Thyroid gland (tissue), 4 donors: ENCODE measurements at regions not wholly inside any gene's neighbourhood (a gene's known extent, or its start where the extent isn't known, plus 50 kb on each side); places are given as distances from the start of the nearest gene placed in this dataset.

ENCODE experiments used
- DNase-seq, 2 donors: peaks; one replicate each; pipeline ENCODE4 v3.0.0-alpha.2; 2019
- H3K27ac ChIP-seq, 3 donors: fragments of 200-600 bp; sonication (generic); 1 replicate in 2 of 3; 2 replicates in 1 of 3; pipeline ENCODE4 v1.5.1; 2016 to 2019; ENCODE audit warnings: mild to moderate bottlenecking in 1 of 3, moderate library complexity in 1 of 3
- H3K27me3 ChIP-seq: fragments of 200-600 bp; sonication (generic); one replicate; pipeline ENCODE4 v1.5.1; 2019
- H3K36me3 ChIP-seq, 2 donors: fragments of 200-600 bp; sonication (generic); one replicate each; pipeline ENCODE4 v1.5.1; 2016 to 2019
- H3K4me1 ChIP-seq, 2 donors: fragments of 200-600 bp; sonication (generic); one replicate each; pipeline ENCODE4 v1.5.1; 2017 to 2019
- H3K4me3 ChIP-seq, 3 donors: fragments of 200-600 bp; sonication (generic); replicated peaks in 1 of 3; 1 replicate in 2 of 3; 2 replicates in 1 of 3; pipeline ENCODE4 v1.5.1; 2016; ENCODE audit warnings: mild to moderate bottlenecking in 1 of 3
- H3K9me3 ChIP-seq: fragments of 200-600 bp; sonication (generic); one replicate; pipeline ENCODE4 v1.5.1; 2017
- POLR2A ChIP-seq, 2 donors: fragments of 450-650 bp; IDR thresholded peaks; one replicate each; pipeline ENCODE4 v1.6.1; 2017; ENCODE audit warnings: antibody characterized with exemption in 2 of 2, mild to moderate bottlenecking in 2 of 2, moderate library complexity in 1 of 2
- WGBS, 2 donors: methylation state at CpG; one replicate each; pipeline ENCODE4 v1.1.5; 2017; 5-methylcytosine and 5-hydroxymethylcytosine counted together
- intact Hi-C: fragments of 100-400 bp; cut with DNase I; formaldehyde crosslinking; loops from one replicate; pipeline ENCODE4 v1.15.1; 2023
- TF ChIP-seq, protein P1 (sequence below), 6 experiments: fragments of 200-600 bp in 3 of 6; fragments of 450-650 bp in 3 of 6; sonication (generic) in 3 of 6; IDR thresholded peaks; one replicate each; pipeline ENCODE4 v1.5.1; 2016 to 2019; ENCODE audit warnings: antibody characterized with exemption in 6 of 6, mild to moderate bottlenecking in 2 of 6, inconsistent platforms in 1 of 6, moderate library complexity in 1 of 6

DNA sequence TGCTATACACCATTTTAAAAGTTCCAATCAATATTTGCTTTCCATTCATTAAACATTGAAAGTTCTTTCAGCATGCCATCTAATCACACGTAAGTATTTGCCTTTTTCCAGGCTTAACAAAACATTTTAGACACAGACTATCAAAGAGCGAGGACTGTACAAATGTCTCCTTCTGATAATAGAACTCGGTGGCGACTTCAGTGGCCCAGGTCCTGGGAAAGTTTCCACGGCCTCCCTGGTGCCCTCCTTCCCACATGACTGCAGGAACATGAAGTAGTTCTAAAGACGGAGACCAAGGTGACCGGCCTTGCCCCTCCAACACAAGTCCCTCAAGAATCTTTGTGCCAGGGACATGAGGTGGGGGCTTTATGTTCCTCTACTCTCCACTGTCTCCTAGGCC is 174.6 kb upstream of the KBTBD8 start:
- no peak for DNase-seq
- TF ChIP-seq, protein P1, sequence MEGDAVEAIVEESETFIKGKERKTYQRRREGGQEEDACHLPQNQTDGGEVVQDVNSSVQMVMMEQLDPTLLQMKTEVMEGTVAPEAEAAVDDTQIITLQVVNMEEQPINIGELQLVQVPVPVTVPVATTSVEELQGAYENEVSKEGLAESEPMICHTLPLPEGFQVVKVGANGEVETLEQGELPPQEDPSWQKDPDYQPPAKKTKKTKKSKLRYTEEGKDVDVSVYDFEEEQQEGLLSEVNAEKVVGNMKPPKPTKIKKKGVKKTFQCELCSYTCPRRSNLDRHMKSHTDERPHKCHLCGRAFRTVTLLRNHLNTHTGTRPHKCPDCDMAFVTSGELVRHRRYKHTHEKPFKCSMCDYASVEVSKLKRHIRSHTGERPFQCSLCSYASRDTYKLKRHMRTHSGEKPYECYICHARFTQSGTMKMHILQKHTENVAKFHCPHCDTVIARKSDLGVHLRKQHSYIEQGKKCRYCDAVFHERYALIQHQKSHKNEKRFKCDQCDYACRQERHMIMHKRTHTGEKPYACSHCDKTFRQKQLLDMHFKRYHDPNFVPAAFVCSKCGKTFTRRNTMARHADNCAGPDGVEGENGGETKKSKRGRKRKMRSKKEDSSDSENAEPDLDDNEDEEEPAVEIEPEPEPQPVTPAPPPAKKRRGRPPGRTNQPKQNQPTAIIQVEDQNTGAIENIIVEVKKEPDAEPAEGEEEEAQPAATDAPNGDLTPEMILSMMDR (IDR thresholded peaks at IDR 0.05) = no peak
- no peak for TF ChIP-seq POLR2A (IDR thresholded peaks at IDR 0.05)
- 81 to 89% methylated on average over 7 of the region's 7 CpGs for WGBS, 2 donors
- Histone ChIP-seq H3K36me3 (no peaks in the 10 kb centered on the region), H3K27ac (no peak overlapping the region), H3K4me3 (no peak overlapping the region), H3K4me1 (no peaks in the 10 kb centered on the region), H3K9me3 (no peaks in the 10 kb centered on the region), H3K27me3 (no peaks in the 10 kb centered on the region)
- intact Hi-C loops = loop anchor here (5.0 to 10.0 kb wide), 2 partner anchors 309 to 546 kb away; no protein-coding TSS in a partner anchor

DNA sequence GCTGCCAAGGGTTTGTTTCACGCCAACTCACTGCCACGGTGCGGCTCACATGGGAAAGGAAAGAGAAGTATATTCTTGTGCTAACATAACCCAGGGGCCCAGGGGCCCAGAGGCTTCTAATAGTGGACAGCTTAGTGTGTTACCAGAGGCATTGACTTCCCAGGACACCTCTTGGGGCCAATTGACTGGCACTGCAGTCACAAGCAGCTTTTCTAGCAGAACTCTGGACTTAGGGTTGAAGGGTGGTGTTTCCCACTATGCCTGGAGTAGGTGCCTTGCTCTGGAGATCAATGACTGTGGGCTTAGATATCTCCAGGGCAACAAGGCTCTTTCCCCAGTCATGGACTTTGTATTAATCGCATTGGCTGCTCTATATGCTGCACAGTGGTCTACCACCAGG is 172.7 kb upstream of the KBTBD8 start:
- no peaks in the 10 kb centered on the region for H3K36me3 ChIP-seq
- WGBS, 2 donors = 89 to 100% methylated on average over 4 of the region's 4 CpGs
- DNase-seq = no peak
- TF ChIP-seq POLR2A (IDR thresholded peaks at IDR 0.05) = no peak
- TF ChIP-seq, protein P1 (IDR thresholded peaks at IDR 0.05) = no peak
- no peaks in the 10 kb centered on the region for H3K4me1 ChIP-seq
- intact Hi-C loops = loop anchor here (10.0 kb wide), 1 partner anchor 311 kb away; no protein-coding TSS in a partner anchor
- no peak overlapping the region for H3K4me3 ChIP-seq
- no peaks in the 10 kb centered on the region for H3K9me3 ChIP-seq
- no peak overlapping the region for H3K27ac ChIP-seq
- H3K27me3 ChIP-seq = no peaks in the 10 kb centered on the region

GRCh38 chr3:66827726-66828125 is 170.4 kb upstream of the KBTBD8 start:
- TF ChIP-seq POLR2A (IDR thresholded peaks at IDR 0.05) = no peak
- TF ChIP-seq, protein P1 (IDR thresholded peaks at IDR 0.05) = no peak
- intact Hi-C loops = loop anchor here (10.0 kb wide), 1 partner anchor 313 kb away; no protein-coding TSS in a partner anchor
- Histone ChIP-seq H3K4me1 (no peaks in the 10 kb centered on the region), H3K27me3 (no peaks in the 10 kb centered on the region), H3K27ac (no peak overlapping the region), H3K4me3 (no peak overlapping the region), H3K9me3 (no peaks in the 10 kb centered on the region), H3K36me3 (no peaks in the 10 kb centered on the region)
- WGBS, 2 donors = 94 to 96% methylated on average over 6 of the region's 6 CpGs
- no peak for DNase-seq

DNA sequence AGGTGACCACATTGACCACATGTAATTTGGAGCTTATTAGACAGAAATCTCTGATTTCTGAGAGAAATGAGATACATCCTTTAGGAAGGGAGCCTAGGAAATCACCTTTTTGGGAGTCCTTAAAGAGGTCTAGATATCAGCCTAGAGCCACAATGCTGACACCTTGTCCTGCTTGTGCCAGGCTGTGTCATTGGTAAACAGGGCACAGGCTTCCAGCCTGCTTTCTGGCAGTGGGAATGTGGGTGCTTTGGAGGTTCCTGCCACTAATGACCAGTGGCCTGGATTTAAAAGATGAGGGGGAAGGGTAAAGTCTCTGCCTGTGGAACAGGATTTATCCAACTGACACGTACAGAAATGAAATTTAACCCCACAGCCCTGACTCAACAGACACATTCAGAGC is 169.8 kb upstream of the KBTBD8 start:
- no peak for DNase-seq
- H3K4me1 ChIP-seq = no peaks in the 10 kb centered on the region
- 69 to 78% methylated on average over 1 of the region's 1 CpG for WGBS, 2 donors
- intact Hi-C loops = loop anchor here (10.0 kb wide), 1 partner anchor 314 kb away; no protein-coding TSS in a partner anchor
- H3K36me3 ChIP-seq = no peaks in the 10 kb centered on the region
- TF ChIP-seq POLR2A (IDR thresholded peaks at IDR 0.05) = no peak
- TF ChIP-seq, protein P1 (IDR thresholded peaks at IDR 0.05) = no peak
- H3K27me3 ChIP-seq = no peaks in the 10 kb centered on the region
- H3K27ac ChIP-seq = no peak overlapping the region
- no peaks in the 10 kb centered on the region for H3K9me3 ChIP-seq
- no peak overlapping the region for H3K4me3 ChIP-seq

DNA sequence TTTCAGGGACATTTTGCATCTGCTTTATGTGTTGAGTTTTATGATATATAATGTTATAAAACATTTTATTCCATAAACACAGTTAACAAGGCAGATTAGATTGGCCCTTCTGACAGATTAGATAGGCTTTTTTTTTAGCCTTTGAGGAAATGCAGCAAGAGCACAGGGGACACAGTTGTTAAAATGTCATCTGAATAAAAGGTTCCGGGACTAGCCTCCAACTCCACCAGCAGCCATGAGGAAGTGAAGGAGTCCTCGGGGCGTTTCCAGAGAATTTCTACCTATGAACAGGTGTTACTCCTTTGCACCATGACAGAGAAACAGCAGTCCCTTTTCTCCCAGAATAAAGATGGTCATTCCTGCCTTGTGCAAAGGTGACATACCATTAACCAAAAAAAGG is 167.8 kb upstream of the KBTBD8 start:
- Histone ChIP-seq H3K4me1 (no peaks in the 10 kb centered on the region), H3K27ac (no peak overlapping the region), H3K9me3 (no peaks in the 10 kb centered on the region), H3K36me3 (no peaks in the 10 kb centered on the region), H3K4me3 (no peak overlapping the region), H3K27me3 (no peaks in the 10 kb centered on the region)
- no peak for DNase-seq
- WGBS, 2 donors = 77 to 87% methylated on average over 3 of the region's 3 CpGs
- intact Hi-C loops = no loop called here
- TF ChIP-seq POLR2A (IDR thresholded peaks at IDR 0.05) = no peak
- TF ChIP-seq, protein P1 (IDR thresholded peaks at IDR 0.05) = no peak
